SK-N-SH (cell line): ENCODE measurements at regions not wholly inside any gene's neighbourhood (a gene's known extent, or its start where the extent isn't known, plus 50 kb on each side); places are given as distances from the start of the nearest gene placed in this dataset.

ENCODE experiments used
- CTCF ChIA-PET: fragments of 300-600, 350-600 bp; formaldehyde crosslinking; extraction: SDS; loops from one replicate; lab custom pipeline; 2021; lab: Yijun Ruan, JAX
- POLR2A ChIA-PET: fragments of 350-600 bp; sonication (Branson Sonifier 250); formaldehyde crosslinking; extraction: SDS; loops from one replicate; lab custom pipeline; 2020; ENCODE audit warnings: antibody characterized with exemption, inconsistent platforms; lab: Yijun Ruan, JAX
- DNase-seq: peaks from one replicate; pipeline ENCODE4 v3.0.0; 2012
- H2AFZ ChIP-seq: fragments of 200-600 bp; sonication (generic); 2 replicates; pipeline ENCODE4 v1.8.1; 2016; ENCODE audit warnings: antibody characterized with exemption, mild to moderate bottlenecking, low read depth
- H3F3A ChIP-seq: fragments of 200-600 bp; sonication (generic); replicated peaks from 2 replicates; pipeline ENCODE3; 2016; ENCODE audit warnings: antibody characterized with exemption, mild to moderate bottlenecking; ENCODE audit not compliant: insufficient read depth
- H3K27ac ChIP-seq, 2 experiments: fragments of 200-500 bp in 1 of 2; fragments of 200-600 bp in 1 of 2; sonication (Bioruptor generic) in 1 of 2; sonication (generic), shearing (Covaris generic) in 1 of 2; 2 replicates each; pipeline versions ENCODE4 v1.5.1 to v1.6.1; 2014 to 2016; ENCODE audit warnings: low read depth in 2 of 2, inconsistent platforms in 1 of 2, low read length in 1 of 2, mild to moderate bottlenecking in 1 of 2, mixed read lengths in 1 of 2
- H3K27me3 ChIP-seq: fragments of 200-600 bp; sonication (generic), shearing (Covaris generic); 2 replicates; pipeline ENCODE4 v1.6.1; 2016; ENCODE audit warnings: mixed run types; ENCODE audit not compliant: insufficient read depth
- H3K36me3 ChIP-seq, 2 experiments: fragments of 200-500 bp in 1 of 2; fragments of 200-600 bp in 1 of 2; sonication (Bioruptor generic) in 1 of 2; sonication (generic) in 1 of 2; replicated peaks in 1 of 2; 2 replicates each; pipeline versions ENCODE3 to v1.5.1; 2014 to 2016; ENCODE audit warnings: low read length in 1 of 2, mild to moderate bottlenecking in 1 of 2; ENCODE audit not compliant: insufficient read depth in 2 of 2, control insufficient read depth in 1 of 2
- H3K4me1 ChIP-seq, 2 experiments: fragments of 200-500 bp in 1 of 2; fragments of 200-600 bp in 1 of 2; sonication (Bioruptor generic) in 1 of 2; sonication (generic), shearing (Covaris generic) in 1 of 2; 2 replicates each; pipeline versions ENCODE4 v1.5.1 to v1.6.1; 2014 to 2016; ENCODE audit warnings: low read depth in 1 of 2, low read length in 1 of 2, mixed run types in 1 of 2; ENCODE audit not compliant: insufficient read depth in 2 of 2, control insufficient read depth in 1 of 2
- H3K4me2 ChIP-seq: fragments of 200-600 bp; sonication (generic), shearing (Covaris generic); 2 replicates; pipeline ENCODE4 v1.6.1; 2017; ENCODE audit warnings: mixed run types
- H3K4me3 ChIP-seq, 2 experiments: fragments of 200-500 bp in 1 of 2; fragments of 200-600 bp in 1 of 2; sonication (Bioruptor generic) in 1 of 2; sonication (generic), shearing (Covaris generic) in 1 of 2; 2 replicates each; pipeline versions ENCODE4 v1.5.1 to v1.8.1; 2014 to 2016; ENCODE audit warnings: low read depth in 2 of 2, inconsistent platforms in 1 of 2, low read length in 1 of 2, mild to moderate bottlenecking in 1 of 2, mixed read lengths in 1 of 2, moderate library complexity in 1 of 2
- H3K79me2 ChIP-seq: fragments of 200-600 bp; sonication (generic); 2 replicates; pipeline ENCODE4 v1.8.1; 2017; ENCODE audit warnings: mild to moderate bottlenecking; ENCODE audit not compliant: insufficient read depth
- H3K9ac ChIP-seq: fragments of 200-600 bp; sonication (generic); 2 replicates; pipeline ENCODE4 v1.6.1; 2017; ENCODE audit warnings: mixed run types
- H3K9me2 ChIP-seq: fragments of 200-600 bp; sonication (generic); 2 replicates; pipeline ENCODE4 v1.6.1; 2017; ENCODE audit warnings: mixed run types
- H3K9me3 ChIP-seq: fragments of 200-600 bp; sonication (generic); 2 replicates; pipeline ENCODE4 v1.6.1; 2017; ENCODE audit warnings: mixed run types, mild to moderate bottlenecking, moderate library complexity
- H4K20me1 ChIP-seq: fragments of 200-600 bp; sonication (generic); 2 replicates; pipeline ENCODE4 v1.6.1; 2017; ENCODE audit warnings: mild to moderate bottlenecking, mixed run types; ENCODE audit not compliant: insufficient read depth
- EP300 ChIP-seq, 2 experiments: IDR thresholded peaks; 2 replicates each; pipeline versions ENCODE4 v1.4.0 to v1.6.1; 2012; ENCODE audit warnings: borderline replicate concordance in 1 of 2, low read depth in 1 of 2, low read length in 1 of 2
- FOSL2 ChIP-seq: IDR thresholded peaks from 2 replicates; pipeline ENCODE4 v1.4.0; 2012; ENCODE audit warnings: low read depth, mild to moderate bottlenecking, moderate library complexity, borderline replicate concordance
- FOXJ3 ChIP-seq: sonication (generic); formaldehyde crosslinking; IDR thresholded peaks from 2 replicates; pipeline ENCODE4 v1.5.1; 2020; ENCODE audit warnings: mild to moderate bottlenecking, missing genetic modification reagents
- GABPA ChIP-seq: IDR thresholded peaks from 2 replicates; pipeline ENCODE4 v1.4.0; 2012; ENCODE audit warnings: low read depth, mild to moderate bottlenecking
- GATA2 ChIP-seq: sonication (generic); formaldehyde crosslinking; IDR thresholded peaks from 2 replicates; pipeline ENCODE4 v1.5.0; 2020; ENCODE audit warnings: mild to moderate bottlenecking, missing genetic modification reagents
- JUND ChIP-seq: IDR thresholded peaks from 2 replicates; pipeline ENCODE4 v1.4.0; 2012
- NFIC ChIP-seq: IDR thresholded peaks from 2 replicates; pipeline ENCODE4 v1.4.0; 2012; ENCODE audit warnings: borderline replicate concordance
- NRF1 ChIP-seq: IDR thresholded peaks from 2 replicates; pipeline ENCODE4 v1.6.1; 2012; ENCODE audit warnings: low read depth, mild to moderate bottlenecking, low read length
- RCOR1 ChIP-seq: fragments of 150-350 bp; IDR thresholded peaks from 2 replicates; pipeline ENCODE4 v1.6.1; 2017; ENCODE audit warnings: antibody characterized with exemption, low read length
- SIN3A ChIP-seq: IDR thresholded peaks from 2 replicates; pipeline ENCODE4 v1.6.1; 2012; ENCODE audit warnings: low read depth, mild to moderate bottlenecking, low read length, moderate library complexity, borderline replicate concordance
- SMC3 ChIP-seq: IDR thresholded peaks from 2 replicates; pipeline ENCODE4 v1.6.1; 2012; ENCODE audit warnings: low read depth, low read length, improper control_type of control experiment
- TAF1 ChIP-seq: IDR thresholded peaks from 2 replicates; pipeline ENCODE4 v1.6.1; 2012; ENCODE audit warnings: low read depth, mild to moderate bottlenecking, low read length, moderate library complexity, borderline replicate concordance
- TCF12 ChIP-seq: IDR thresholded peaks from 2 replicates; pipeline ENCODE4 v1.4.0; 2012
- TEAD4 ChIP-seq: IDR thresholded peaks from 2 replicates; pipeline ENCODE4 v1.4.0; 2012; ENCODE audit warnings: mild to moderate bottlenecking, borderline replicate concordance; ENCODE audit not compliant: insufficient read depth
- YY1 ChIP-seq: IDR thresholded peaks from 2 replicates; pipeline ENCODE4 v1.4.0; 2012; ENCODE audit warnings: low read depth, mild to moderate bottlenecking
- WGBS: methylation state at CpG from one replicate; pipeline ENCODE4 v1.1.6; 2017; ENCODE audit warnings: low lambda C conversion rate; 5-methylcytosine and 5-hydroxymethylcytosine counted together
- TF ChIP-seq, protein P1 (sequence below): fragments of 150-350 bp; IDR thresholded peaks from 2 replicates; pipeline ENCODE4 v1.6.1; 2016; ENCODE audit warnings: mild to moderate bottlenecking, low read depth, low read length
- TF ChIP-seq, protein P2 (sequence below): IDR thresholded peaks from 2 replicates; pipeline ENCODE4 v1.6.1; 2012; ENCODE audit warnings: mild to moderate bottlenecking, low read depth, low read length, moderate library complexity
- TF ChIP-seq, protein P3 (sequence below): IDR thresholded peaks from 2 replicates; pipeline ENCODE4 v1.4.0; 2012; ENCODE audit warnings: low read depth, borderline replicate concordance
- TF ChIP-seq, protein P4 (sequence below): IDR thresholded peaks from 2 replicates; pipeline ENCODE4 v1.4.0; 2012; ENCODE audit warnings: low read depth
- TF ChIP-seq, protein P5 (sequence below): IDR thresholded peaks from 2 replicates; pipeline ENCODE4; 2012

DNA sequence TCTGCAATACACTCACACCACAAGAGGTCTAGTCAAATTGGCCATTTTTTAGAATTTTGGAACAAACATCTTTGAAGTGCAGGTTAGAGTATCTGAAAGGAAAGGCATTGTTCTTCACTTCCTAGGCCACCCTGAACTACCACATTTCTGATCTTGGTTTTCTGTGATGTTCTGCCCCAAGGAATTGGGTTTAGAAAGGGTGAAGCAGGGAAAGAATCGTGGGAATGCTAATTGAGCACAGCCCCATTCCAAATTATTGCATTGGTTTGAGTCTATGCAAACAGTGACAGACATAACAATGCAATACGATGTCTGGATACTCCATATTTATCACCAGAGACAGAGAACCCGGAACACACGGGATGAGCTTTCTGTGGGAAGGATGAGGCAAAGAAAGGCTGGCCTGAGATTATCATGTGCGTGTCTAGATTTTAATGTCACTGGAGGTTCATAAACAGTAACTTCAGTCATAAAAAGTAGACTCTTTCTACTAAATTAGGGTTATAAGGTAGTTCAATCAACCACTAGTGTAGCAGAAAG is 195.3 kb upstream of the BLID start:
- Histone ChIP-seq H3F3A (no peaks in the 10 kb centered on the region), H3K9ac (no peak overlapping the region), H3K9me2 (no peaks in the 10 kb centered on the region), H3K79me2 (no peaks in the 10 kb centered on the region), H3K9me3 (no peaks in the 10 kb centered on the region), H3K4me1 (no peaks in the 10 kb centered on the region; a peak in 1 of 4 replicates), H3K27me3 (no peaks in the 10 kb centered on the region), H3K4me3 (no peak overlapping the region), H4K20me1 (no peaks in the 10 kb centered on the region), H3K4me2 (no peak overlapping the region), H2AFZ (no peak overlapping the region), H3K27ac (no peak overlapping the region), H3K36me3 (no peaks in the 10 kb centered on the region)
- WGBS = 55% methylated on average over 5 of the region's 5 CpGs
- CTCF ChIA-PET = no interaction called here
- POLR2A ChIA-PET = no interaction called here
- DNase-seq = no peak
- TF ChIP-seq YY1 (no peak), TCF12 (no peak), NRF1 (no peak), TAF1 (no peak), JUND (no peak), SIN3A (no peak), FOXJ3 (CRISPR knock-in tag) (no peak), FOSL2 (no peak), GABPA (no peak), EP300 (IDR thresholded peaks at IDR 0.05; ENCODE audit: borderline replicate concordance in 1 of 2, low read depth in 1 of 2, low read length in 1 of 2) (no peak)
- TF ChIP-seq, protein P1, sequence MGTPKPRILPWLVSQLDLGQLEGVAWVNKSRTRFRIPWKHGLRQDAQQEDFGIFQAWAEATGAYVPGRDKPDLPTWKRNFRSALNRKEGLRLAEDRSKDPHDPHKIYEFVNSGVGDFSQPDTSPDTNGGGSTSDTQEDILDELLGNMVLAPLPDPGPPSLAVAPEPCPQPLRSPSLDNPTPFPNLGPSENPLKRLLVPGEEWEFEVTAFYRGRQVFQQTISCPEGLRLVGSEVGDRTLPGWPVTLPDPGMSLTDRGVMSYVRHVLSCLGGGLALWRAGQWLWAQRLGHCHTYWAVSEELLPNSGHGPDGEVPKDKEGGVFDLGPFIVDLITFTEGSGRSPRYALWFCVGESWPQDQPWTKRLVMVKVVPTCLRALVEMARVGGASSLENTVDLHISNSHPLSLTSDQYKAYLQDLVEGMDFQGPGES = no peak
- TF ChIP-seq, all 33 proteins: peak for 0

DNA sequence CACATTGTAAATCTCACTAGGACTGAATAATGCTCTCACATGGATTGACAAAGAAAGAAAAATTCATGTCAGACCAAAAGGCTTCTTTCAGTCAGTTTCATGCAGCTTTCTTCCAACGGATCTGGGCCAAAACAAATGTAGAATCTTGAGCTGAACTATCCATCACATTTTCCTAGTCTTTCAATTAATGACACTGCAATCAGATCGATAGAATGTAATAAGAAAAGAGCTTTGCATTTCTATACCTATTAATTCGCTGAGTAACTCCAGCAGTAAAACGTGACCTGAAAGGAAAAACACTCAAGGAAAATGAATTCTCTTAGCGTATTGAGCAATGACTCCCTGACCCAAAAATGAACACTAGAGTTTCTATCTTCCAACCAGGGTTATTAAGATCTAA is 194.8 kb upstream of the BLID start:
- H3K9me3 ChIP-seq = no peaks in the 10 kb centered on the region
- ChIA-PET CTCF (no interaction called here), POLR2A (no interaction called here)
- no peak overlapping the region for H3K9ac ChIP-seq
- no peaks in the 10 kb centered on the region for H3K9me2 ChIP-seq
- 49% methylated on average over 5 of the region's 5 CpGs for whole genome bisulfite sequencing
- no peaks in the 10 kb centered on the region for H3K27me3 ChIP-seq
- H3F3A ChIP-seq = no peaks in the 10 kb centered on the region
- H3K79me2 ChIP-seq = no peaks in the 10 kb centered on the region
- no peaks in the 10 kb centered on the region; a peak in 1 of 4 replicates for H3K4me1 ChIP-seq
- H3K4me3 ChIP-seq = no peak overlapping the region
- H4K20me1 ChIP-seq = no peaks in the 10 kb centered on the region
- no peak for DNase-seq
- H2AFZ ChIP-seq = no peak overlapping the region
- H3K27ac ChIP-seq = no peak overlapping the region
- no peak overlapping the region for H3K4me2 ChIP-seq
- no peaks in the 10 kb centered on the region for H3K36me3 ChIP-seq
- no peak for TF ChIP-seq JUND
- no peak for TF ChIP-seq GATA2 (CRISPR knock-in tag)
- TF ChIP-seq, protein P2, sequence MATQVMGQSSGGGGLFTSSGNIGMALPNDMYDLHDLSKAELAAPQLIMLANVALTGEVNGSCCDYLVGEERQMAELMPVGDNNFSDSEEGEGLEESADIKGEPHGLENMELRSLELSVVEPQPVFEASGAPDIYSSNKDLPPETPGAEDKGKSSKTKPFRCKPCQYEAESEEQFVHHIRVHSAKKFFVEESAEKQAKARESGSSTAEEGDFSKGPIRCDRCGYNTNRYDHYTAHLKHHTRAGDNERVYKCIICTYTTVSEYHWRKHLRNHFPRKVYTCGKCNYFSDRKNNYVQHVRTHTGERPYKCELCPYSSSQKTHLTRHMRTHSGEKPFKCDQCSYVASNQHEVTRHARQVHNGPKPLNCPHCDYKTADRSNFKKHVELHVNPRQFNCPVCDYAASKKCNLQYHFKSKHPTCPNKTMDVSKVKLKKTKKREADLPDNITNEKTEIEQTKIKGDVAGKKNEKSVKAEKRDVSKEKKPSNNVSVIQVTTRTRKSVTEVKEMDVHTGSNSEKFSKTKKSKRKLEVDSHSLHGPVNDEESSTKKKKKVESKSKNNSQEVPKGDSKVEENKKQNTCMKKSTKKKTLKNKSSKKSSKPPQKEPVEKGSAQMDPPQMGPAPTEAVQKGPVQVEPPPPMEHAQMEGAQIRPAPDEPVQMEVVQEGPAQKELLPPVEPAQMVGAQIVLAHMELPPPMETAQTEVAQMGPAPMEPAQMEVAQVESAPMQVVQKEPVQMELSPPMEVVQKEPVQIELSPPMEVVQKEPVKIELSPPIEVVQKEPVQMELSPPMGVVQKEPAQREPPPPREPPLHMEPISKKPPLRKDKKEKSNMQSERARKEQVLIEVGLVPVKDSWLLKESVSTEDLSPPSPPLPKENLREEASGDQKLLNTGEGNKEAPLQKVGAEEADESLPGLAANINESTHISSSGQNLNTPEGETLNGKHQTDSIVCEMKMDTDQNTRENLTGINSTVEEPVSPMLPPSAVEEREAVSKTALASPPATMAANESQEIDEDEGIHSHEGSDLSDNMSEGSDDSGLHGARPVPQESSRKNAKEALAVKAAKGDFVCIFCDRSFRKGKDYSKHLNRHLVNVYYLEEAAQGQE = no peak
- no peak for TF ChIP-seq SMC3
- no peak for TF ChIP-seq TCF12
- no peak for TF ChIP-seq TAF1
- no peak for TF ChIP-seq RCOR1
- no peak for TF ChIP-seq SIN3A
- TF ChIP-seq TEAD4 = no peak
- TF ChIP-seq FOSL2 = no peak
- TF ChIP-seq, protein P3, sequence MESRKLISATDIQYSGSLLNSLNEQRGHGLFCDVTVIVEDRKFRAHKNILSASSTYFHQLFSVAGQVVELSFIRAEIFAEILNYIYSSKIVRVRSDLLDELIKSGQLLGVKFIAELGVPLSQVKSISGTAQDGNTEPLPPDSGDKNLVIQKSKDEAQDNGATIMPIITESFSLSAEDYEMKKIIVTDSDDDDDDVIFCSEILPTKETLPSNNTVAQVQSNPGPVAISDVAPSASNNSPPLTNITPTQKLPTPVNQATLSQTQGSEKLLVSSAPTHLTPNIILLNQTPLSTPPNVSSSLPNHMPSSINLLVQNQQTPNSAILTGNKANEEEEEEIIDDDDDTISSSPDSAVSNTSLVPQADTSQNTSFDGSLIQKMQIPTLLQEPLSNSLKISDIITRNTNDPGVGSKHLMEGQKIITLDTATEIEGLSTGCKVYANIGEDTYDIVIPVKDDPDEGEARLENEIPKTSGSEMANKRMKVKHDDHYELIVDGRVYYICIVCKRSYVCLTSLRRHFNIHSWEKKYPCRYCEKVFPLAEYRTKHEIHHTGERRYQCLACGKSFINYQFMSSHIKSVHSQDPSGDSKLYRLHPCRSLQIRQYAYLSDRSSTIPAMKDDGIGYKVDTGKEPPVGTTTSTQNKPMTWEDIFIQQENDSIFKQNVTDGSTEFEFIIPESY = no peak
- no peak for TF ChIP-seq NFIC
- TF ChIP-seq NRF1 = no peak
- no peak for TF ChIP-seq YY1
- TF ChIP-seq, protein P4, sequence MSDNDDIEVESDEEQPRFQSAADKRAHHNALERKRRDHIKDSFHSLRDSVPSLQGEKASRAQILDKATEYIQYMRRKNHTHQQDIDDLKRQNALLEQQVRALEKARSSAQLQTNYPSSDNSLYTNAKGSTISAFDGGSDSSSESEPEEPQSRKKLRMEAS = no peak
- TF ChIP-seq, protein P5, sequence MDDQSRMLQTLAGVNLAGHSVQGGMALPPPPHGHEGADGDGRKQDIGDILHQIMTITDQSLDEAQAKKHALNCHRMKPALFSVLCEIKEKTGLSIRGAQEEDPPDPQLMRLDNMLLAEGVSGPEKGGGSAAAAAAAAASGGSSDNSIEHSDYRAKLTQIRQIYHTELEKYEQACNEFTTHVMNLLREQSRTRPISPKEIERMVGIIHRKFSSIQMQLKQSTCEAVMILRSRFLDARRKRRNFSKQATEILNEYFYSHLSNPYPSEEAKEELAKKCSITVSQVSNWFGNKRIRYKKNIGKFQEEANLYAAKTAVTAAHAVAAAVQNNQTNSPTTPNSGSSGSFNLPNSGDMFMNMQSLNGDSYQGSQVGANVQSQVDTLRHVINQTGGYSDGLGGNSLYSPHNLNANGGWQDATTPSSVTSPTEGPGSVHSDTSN = no peak
